Pancreas (tissue), 10 donors: ENCODE measurements at regions not wholly inside any gene's neighbourhood (a gene's known extent, or its start where the extent isn't known, plus 50 kb on each side); places are given as distances from the start of the nearest gene placed in this dataset.

Experiments used
- ATAC-seq, 4 donors: fragments of 200-7000 bp; cut with Tn5 transposase; one replicate each; pipeline versions ENCODE4 v1.8.0 to v1.9.1; 2020; ENCODE audit warnings: mild to moderate bottlenecking in 4 of 4, moderate library complexity in 4 of 4
- DNase-seq, 6 donors: peaks; one replicate each; pipeline ENCODE4 v3.0.0-alpha.2; 2020
- FAIRE-seq: peaks from 2 replicates; lab custom pipeline; 2012; peaks lifted over from hg19 to GRCh38; lab: Jason Lieb, UNC
- H3K27ac ChIP-seq, 4 donors: fragments of 200-600 bp; sonication (generic); 1 replicate in 3 of 4; 2 replicates in 1 of 4; pipeline versions ENCODE4 v1.5.0 to v1.8.0; 2020
- H3K27me3 ChIP-seq, 4 donors: fragments of 200-600 bp; one replicate each; pipeline ENCODE4 v1.8.0; 2021
- H3K36me3 ChIP-seq, 3 donors: fragments of 200-600 bp; sonication (generic) in 1 of 3; one replicate each; pipeline versions ENCODE4 v1.5.0 to v1.8.0; 2020 to 2021
- H3K4me1 ChIP-seq, 3 donors: fragments of 200-600 bp; one replicate each; pipeline ENCODE4 v1.8.0; 2021
- H3K4me3 ChIP-seq, 4 donors: fragments of 200-600 bp; sonication (generic) in 2 of 4; one replicate each; pipeline versions ENCODE4 v1.5.0 to v1.8.0; 2020 to 2021
- H3K9me3 ChIP-seq, 4 donors: fragments of 200-600 bp; one replicate each; pipeline ENCODE4 v1.8.0; 2021
- WGBS, 2 donors: extraction: QIAGEN DNeasy Blood & Tissue Kit; methylation state at CpG; one replicate each; pipeline ENCODE4 v1.1.7; 2013; 5-methylcytosine and 5-hydroxymethylcytosine counted together
- intact Hi-C, 3 donors: fragments of 100-400 bp; cut with DNase I; formaldehyde crosslinking; loops; one replicate each; pipeline versions ENCODE4 v1.11.1 to v1.14.2; 2022
- TF ChIP-seq, protein P1 (sequence below), 4 donors: fragments of 200-600 bp; sonication (generic) in 3 of 4; IDR thresholded peaks; one replicate each; pipeline versions ENCODE4 v1.5.0 to v1.8.0; 2021; ENCODE audit warnings: antibody characterized with exemption in 4 of 4
- donor health status: healthy with polysubstance abuse.
- donor health status: DM: no; HTN: no; CAD: no; lungs with moderate emphysema.
- donor health status: DM: no; HTN: no; CAD: no.
- donor health status: control.
- donor health status: control.
- donor health status: Bipolar disorder and iron deficiency.
- donor health status: DM: yes; HTN: yes; CAD: no.
- donor health status: DM: no; HTN: no; CAD: no.
- donor health status: DM: no; HTN: no; CAD: no.
- donor health status: DM: yes; HTN: yes; CAD: no.

DNA sequence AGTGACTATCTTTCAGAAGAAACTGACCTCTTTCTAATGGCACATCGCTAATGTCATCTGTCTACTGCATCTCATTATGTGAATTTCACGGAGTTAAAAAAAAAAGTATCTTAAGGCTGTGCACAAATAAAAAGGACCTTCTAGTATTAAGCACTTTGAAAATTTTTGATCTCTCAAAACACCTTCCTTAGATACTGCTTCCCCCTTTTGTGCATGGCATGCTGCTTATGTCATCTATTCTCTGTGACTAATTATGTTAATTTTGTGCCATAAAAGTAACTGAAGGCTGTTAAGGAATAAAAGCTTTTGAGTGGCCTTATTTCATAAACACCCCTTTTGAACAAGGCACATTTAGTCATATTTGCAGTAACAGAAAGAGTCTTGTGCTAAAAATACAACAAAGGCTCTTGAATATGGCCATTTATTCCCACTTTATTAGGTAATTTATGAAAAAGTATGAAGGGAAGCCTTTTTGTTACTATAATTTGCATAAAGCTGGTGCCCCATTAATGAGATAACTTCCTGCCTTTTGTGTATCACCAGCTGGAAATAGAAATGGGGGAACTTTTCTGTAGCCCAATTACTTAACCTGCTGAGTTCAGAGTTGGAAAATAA is 1412.0 kb upstream of the ZEB2 start:
- intact Hi-C loops = no loop called here
- ATAC-seq (no peak), DNase-seq (no peak), FAIRE-seq (no peak)
- no peaks in the 10 kb centered on the region for H3K36me3 ChIP-seq
- WGBS, 2 donors = 70 to 82% methylated on average over 2 of the region's 2 CpGs
- H3K4me3 ChIP-seq = no peak overlapping the region
- H3K9me3 ChIP-seq = no peaks in the 10 kb centered on the region
- TF ChIP-seq, protein P1, sequence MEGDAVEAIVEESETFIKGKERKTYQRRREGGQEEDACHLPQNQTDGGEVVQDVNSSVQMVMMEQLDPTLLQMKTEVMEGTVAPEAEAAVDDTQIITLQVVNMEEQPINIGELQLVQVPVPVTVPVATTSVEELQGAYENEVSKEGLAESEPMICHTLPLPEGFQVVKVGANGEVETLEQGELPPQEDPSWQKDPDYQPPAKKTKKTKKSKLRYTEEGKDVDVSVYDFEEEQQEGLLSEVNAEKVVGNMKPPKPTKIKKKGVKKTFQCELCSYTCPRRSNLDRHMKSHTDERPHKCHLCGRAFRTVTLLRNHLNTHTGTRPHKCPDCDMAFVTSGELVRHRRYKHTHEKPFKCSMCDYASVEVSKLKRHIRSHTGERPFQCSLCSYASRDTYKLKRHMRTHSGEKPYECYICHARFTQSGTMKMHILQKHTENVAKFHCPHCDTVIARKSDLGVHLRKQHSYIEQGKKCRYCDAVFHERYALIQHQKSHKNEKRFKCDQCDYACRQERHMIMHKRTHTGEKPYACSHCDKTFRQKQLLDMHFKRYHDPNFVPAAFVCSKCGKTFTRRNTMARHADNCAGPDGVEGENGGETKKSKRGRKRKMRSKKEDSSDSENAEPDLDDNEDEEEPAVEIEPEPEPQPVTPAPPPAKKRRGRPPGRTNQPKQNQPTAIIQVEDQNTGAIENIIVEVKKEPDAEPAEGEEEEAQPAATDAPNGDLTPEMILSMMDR (IDR thresholded peaks at IDR 0.05) = no peak
- no peak overlapping the region for H3K27ac ChIP-seq
- no peaks in the 10 kb centered on the region for H3K27me3 ChIP-seq
- H3K4me1 ChIP-seq = peaks cover 8 to 13% (median 9%) of the 10 kb centered on the region in 3 donors

DNA sequence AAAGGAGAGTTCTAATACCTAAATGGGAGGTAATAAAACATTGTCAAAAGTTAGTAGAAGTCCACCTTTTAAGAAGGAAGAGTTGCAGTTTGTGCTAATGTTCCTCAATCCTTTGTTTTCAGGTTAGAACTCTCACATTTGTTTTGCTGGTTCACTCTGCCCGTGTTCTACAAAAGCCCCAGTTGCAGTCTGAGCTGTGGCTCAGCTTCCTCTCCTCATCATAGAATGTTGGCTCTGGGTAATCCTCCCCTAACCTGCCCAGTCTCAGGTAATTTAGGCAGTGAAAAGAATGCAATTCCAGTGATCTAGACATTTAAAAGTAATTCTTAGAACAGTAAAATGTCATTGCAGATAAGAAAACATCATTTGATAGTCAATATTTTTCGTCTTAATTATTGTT is 1410.4 kb upstream of the ZEB2 start:
- Histone ChIP-seq H3K27ac (no peak overlapping the region), H3K4me3 (no peak overlapping the region), H3K4me1 (peaks cover 9 to 19% (median 17%) of the 10 kb centered on the region in 3 donors), H3K36me3 (no peaks in the 10 kb centered on the region), H3K27me3 (no peaks in the 10 kb centered on the region), H3K9me3 (no peaks in the 10 kb centered on the region)
- TF ChIP-seq, protein P1 (IDR thresholded peaks at IDR 0.05) = no peak
- intact Hi-C loops = no loop called here
- no peak for DNase-seq
- no peak for ATAC-seq
- no peak for FAIRE-seq
- 32 to 36% methylated on average over 2 of the region's 2 CpGs for WGBS, 2 donors

DNA sequence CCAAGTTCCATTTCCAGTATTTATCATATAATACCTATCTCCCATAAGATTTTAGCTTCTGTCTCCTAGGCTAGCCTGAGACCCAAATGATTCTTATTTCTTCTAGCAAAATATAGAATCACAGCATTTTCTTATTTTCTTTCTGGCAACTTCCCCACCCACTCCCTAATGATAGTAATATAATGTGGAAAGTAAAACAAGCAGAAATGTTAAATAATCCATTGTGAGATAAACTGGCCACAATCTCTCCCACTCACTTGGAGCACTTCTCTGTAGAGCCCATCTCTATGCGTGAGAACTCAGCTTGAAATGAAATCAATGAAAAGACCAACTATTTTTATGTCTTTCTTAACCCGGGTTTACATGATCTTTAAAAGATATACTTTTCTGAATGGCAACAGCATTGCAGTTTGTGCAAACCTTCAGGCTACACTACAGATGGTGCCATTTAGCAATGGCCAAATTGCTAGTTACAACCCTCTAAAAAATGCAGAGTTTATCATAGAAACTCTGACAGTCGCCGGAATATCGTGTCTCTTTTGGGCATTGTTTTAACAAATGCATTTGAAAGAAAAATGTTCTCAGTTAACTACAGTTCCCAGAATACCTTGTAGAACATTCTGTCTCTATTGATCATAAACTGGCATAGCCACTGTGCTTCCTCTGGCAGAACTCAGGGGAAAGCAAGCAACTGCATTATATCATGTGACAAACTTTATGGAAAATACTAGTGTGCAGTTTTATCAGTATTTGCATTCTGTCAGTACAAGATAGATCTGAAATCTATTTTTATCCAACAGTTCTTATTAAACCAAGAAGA is 1407.4 kb upstream of the ZEB2 start:
- Histone ChIP-seq H3K9me3 (no peaks in the 10 kb centered on the region), H3K4me1 (peaks cover 9 to 19% (median 17%) of the 10 kb centered on the region in 3 donors), H3K27me3 (no peaks in the 10 kb centered on the region), H3K27ac (peak overlapping the region in 1 of 4 donors; percentile 6), H3K4me3 (no peak overlapping the region), H3K36me3 (no peaks in the 10 kb centered on the region)
- WGBS, 2 donors = 15 to 22% methylated on average over 5 of the region's 5 CpGs
- DNase-seq = peak in 3 of 6 donors; percentile 20 to 28 (median 21)
- ATAC-seq = peak; percentile 91 to 99 (median 96)
- FAIRE-seq = no peak
- intact Hi-C loops = no loop called here
- TF ChIP-seq, protein P1 (IDR thresholded peaks at IDR 0.05) = no peak

DNA sequence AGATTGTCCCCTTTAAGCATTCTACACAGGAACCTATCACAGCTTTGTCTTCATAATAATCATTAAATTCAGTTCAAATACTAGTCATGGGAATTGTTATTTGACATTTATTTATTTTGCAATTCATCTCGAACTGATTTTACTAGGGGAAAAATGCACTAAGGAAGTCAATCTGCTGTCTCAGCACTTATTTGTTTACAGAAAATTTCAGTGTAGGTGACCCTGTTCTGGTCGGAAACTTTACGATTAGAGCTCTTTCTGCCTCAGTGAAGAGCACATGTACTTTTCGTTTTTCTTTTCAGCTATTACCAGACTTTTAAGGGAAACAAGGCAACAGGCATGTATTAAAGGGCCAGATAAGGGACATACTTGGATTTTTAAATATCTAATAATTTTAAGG is 1405.7 kb upstream of the ZEB2 start:
- FAIRE-seq = no peak
- TF ChIP-seq, protein P1 (IDR thresholded peaks at IDR 0.05) = no peak
- Histone ChIP-seq H3K9me3 (no peaks in the 10 kb centered on the region), H3K36me3 (no peaks in the 10 kb centered on the region), H3K27ac (no peak overlapping the region), H3K4me1 (peaks cover 9 to 19% (median 17%) of the 10 kb centered on the region in 3 donors), H3K27me3 (no peaks in the 10 kb centered on the region), H3K4me3 (no peak overlapping the region)
- intact Hi-C loops = no loop called here
- WGBS, 2 donors = 66 to 72% methylated on average over 4 of the region's 4 CpGs
- DNase-seq = no peak
- no peak for ATAC-seq

DNA sequence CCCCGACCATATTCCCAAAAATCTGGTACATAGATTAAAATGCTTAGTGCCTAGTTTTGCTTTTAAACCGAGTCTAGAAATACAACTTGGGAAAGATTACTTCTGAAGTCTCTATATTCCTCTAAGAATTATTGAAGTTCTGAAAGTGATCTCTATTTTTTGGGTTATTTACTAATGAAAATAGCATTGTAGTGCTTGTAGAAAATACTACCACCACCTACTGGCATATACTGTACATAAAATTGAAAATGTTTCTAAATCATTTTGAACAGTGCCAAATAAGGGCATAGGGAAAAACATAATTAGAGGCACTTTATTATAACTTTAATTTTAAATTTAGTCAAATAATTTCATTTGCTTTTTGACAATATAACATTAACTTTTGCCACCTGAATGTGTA is 1399.6 kb upstream of the ZEB2 start:
- Histone ChIP-seq H3K27me3 (no peaks in the 10 kb centered on the region), H3K4me3 (no peak overlapping the region), H3K36me3 (no peaks in the 10 kb centered on the region), H3K9me3 (no peaks in the 10 kb centered on the region), H3K27ac (no peak overlapping the region), H3K4me1 (no peaks in the 10 kb centered on the region)
- ATAC-seq (no peak), DNase-seq (no peak), FAIRE-seq (no peak)
- intact Hi-C loops = no loop called here
- 86 to 89% methylated on average over 2 of the region's 2 CpGs for WGBS, 2 donors
- TF ChIP-seq, protein P1 (IDR thresholded peaks at IDR 0.05) = no peak
